ENCODE measurements at regions not wholly inside any gene's neighbourhood (a gene's known extent, or its start where the extent isn't known, plus 50 kb on each side); places are given as distances from the start of the nearest gene placed in this dataset.

DNA sequence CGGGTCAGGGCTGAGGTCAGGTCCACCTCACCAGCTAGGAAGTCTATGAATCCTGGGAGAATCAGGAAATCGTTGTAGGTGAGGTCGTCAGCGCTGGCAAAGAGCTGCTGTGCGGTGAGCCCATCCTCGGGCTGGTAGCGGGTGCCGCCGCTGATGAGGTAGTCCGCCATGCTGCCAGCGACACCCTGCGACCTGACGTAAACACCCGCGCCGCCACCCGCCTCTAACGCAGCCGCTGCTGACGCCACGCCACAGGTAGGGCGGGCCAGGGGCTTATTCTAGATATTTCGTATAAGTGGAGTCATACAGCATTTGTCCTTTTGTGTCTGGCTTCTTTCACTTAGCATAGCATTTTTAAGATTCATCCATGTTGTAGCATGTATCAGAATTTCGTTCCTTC, 220.2 kb upstream of the ATP6AP2 start:
- intact Hi-C loops (cut with DNase I; ENCODE audit: low total_unique reads) = no loop called here
- H3K4me1 ChIP-seq = no peaks in the 10 kb centered on the region
- 95% methylated on average over 24 of the region's 24 CpGs; no CpG with 5 or more reads in 1 of the 2 donors for WGBS, 2 donors (ENCODE audit: low coverage in 1 of 2)

DNA sequence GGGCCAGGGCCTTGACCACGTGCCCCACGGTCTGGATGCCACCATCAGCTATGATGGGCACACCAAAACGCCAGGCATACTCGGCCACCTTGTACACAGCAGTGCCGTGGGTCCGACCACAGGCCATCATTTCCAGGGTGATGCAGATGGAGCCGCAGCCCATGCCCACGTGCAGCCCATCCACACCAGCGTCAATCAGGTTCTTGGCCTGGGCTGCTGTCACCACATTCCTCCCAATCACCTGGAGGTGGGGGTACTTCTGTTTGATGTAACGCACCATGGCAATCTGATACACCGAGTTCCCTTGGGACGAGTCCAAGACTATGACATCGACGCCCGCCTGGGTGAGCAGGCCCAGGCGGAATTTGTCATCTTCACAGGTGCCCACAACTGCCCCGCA, 221.2 kb upstream of the ATP6AP2 start:
- Histone ChIP-seq H3K4me1 (no peaks in the 10 kb centered on the region), H3K36me3 (no peaks in the 10 kb centered on the region), H3K27me3 (no peaks in the 10 kb centered on the region), H3K27ac (no peak overlapping the region), H3K4me3 (no peak overlapping the region), H3K9me3 (no peaks in the 10 kb centered on the region)
- 89 to 100% methylated on average over 1 to 13 of the region's 17 CpGs for WGBS, 2 donors (ENCODE audit: low coverage in 1 of 2)
- no peak for TF ChIP-seq POLR2AphosphoS5 (IDR thresholded peaks at IDR 0.05)
- intact Hi-C loops (cut with DNase I; ENCODE audit: low total_unique reads) (no loop called here), in situ Hi-C loops (cut with MboI; ENCODE audit: low pct_ligation_motif_present in 1 of 4, low pct_unique_long_range_greater_than_20kb in 1 of 4, low sequenced_read_pairs in 3 of 4) (no loop called here)
- no peak for DNase-seq

More for the DNA sequence above, 220.2 kb upstream of the ATP6AP2 start:
- Histone ChIP-seq H3K27me3 (no peaks in the 10 kb centered on the region), H3K36me3 (no peaks in the 10 kb centered on the region), H3K4me3 (no peak overlapping the region), H3K9me3 (no peaks in the 10 kb centered on the region), H3K27ac (no peak overlapping the region)
- in situ Hi-C loops (cut with MboI; ENCODE audit: low pct_ligation_motif_present in 1 of 4, low pct_unique_long_range_greater_than_20kb in 1 of 4, low sequenced_read_pairs in 3 of 4) = no loop called here
- TF ChIP-seq POLR2A (IDR thresholded peaks at IDR 0.05) = no peak
- no peak for DNase-seq

DNA sequence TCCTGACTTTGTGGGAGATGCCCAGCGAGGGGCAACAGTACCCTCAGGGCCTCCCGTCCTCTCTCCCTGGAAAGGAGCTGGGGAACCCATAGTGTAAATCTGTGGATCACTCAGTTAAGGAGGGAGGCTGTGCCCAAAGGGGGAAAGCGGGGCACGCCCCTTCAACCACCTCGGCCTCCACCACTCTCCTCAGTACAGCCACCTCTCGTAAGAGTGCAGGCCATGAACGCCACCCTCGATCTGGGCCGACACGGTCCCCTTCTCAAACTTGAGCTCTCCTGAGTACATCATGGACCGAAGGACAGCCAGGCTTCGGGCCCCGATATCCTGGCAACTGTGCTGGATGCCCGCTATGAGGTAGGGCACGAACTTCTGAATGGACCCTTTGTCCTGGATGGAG, 221.8 kb upstream of the ATP6AP2 start:
- WGBS, 2 donors (ENCODE audit: low coverage in 1 of 2) = 92% methylated on average over 15 of the region's 15 CpGs; no CpG with 5 or more reads in 1 of the 2 donors
- no peaks in the 10 kb centered on the region for H3K4me1 ChIP-seq
- in situ Hi-C loops (cut with MboI; ENCODE audit: low pct_ligation_motif_present in 1 of 4, low pct_unique_long_range_greater_than_20kb in 1 of 4, low sequenced_read_pairs in 3 of 4) = no loop called here
- H3K27ac ChIP-seq = no peak overlapping the region
- H3K4me3 ChIP-seq = no peak overlapping the region
- TF ChIP-seq, protein P1, sequence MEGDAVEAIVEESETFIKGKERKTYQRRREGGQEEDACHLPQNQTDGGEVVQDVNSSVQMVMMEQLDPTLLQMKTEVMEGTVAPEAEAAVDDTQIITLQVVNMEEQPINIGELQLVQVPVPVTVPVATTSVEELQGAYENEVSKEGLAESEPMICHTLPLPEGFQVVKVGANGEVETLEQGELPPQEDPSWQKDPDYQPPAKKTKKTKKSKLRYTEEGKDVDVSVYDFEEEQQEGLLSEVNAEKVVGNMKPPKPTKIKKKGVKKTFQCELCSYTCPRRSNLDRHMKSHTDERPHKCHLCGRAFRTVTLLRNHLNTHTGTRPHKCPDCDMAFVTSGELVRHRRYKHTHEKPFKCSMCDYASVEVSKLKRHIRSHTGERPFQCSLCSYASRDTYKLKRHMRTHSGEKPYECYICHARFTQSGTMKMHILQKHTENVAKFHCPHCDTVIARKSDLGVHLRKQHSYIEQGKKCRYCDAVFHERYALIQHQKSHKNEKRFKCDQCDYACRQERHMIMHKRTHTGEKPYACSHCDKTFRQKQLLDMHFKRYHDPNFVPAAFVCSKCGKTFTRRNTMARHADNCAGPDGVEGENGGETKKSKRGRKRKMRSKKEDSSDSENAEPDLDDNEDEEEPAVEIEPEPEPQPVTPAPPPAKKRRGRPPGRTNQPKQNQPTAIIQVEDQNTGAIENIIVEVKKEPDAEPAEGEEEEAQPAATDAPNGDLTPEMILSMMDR (IDR thresholded peaks at IDR 0.05) = no peak
- TF ChIP-seq EP300 (IDR thresholded peaks at IDR 0.05; ENCODE audit: low read depth) = no peak
- no peak for TF ChIP-seq POLR2AphosphoS5 (IDR thresholded peaks at IDR 0.05)
- no peak for TF ChIP-seq POLR2A (IDR thresholded peaks at IDR 0.05)
- H3K9me3 ChIP-seq = no peaks in the 10 kb centered on the region
- no peak for DNase-seq
- H3K27me3 ChIP-seq = no peaks in the 10 kb centered on the region
- intact Hi-C loops (cut with DNase I; ENCODE audit: low total_unique reads) = no loop called here
- H3K36me3 ChIP-seq = no peaks in the 10 kb centered on the region

DNA sequence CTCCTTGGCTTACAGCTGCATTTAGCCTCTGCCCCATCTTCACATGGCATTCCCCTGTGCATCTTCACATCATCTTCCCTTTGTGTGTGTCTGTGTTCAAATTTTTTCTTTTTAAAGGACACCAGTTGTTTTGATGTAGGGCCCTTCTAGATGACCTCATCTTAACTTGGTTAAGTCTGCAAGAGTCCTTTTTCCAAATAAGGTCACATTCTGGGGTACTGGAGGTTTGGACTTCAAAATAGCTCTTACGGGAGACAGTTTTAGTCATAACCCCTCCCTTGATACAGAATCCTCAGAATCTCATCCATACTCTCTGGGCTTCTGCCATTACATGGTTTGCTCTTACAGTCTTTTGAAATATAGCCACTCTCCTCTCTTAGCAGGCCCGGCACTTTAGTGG, 231.5 kb upstream of the ATP6AP2 start:
- intact Hi-C loops (cut with DNase I; ENCODE audit: low total_unique reads) = no loop called here
- DNase-seq = no peak
- no peak for TF ChIP-seq EP300 (IDR thresholded peaks at IDR 0.05; ENCODE audit: low read depth)
- TF ChIP-seq POLR2A (IDR thresholded peaks at IDR 0.05) = no peak
- TF ChIP-seq POLR2AphosphoS5 (IDR thresholded peaks at IDR 0.05) = no peak
- TF ChIP-seq, protein P1 (IDR thresholded peaks at IDR 0.05) = no peak
- Histone ChIP-seq H3K9me3 (no peaks in the 10 kb centered on the region), H3K4me1 (no peaks in the 10 kb centered on the region), H3K27me3 (no peaks in the 10 kb centered on the region), H3K4me3 (no peak overlapping the region), H3K36me3 (no peaks in the 10 kb centered on the region), H3K27ac (no peak overlapping the region)
- WGBS, 2 donors (ENCODE audit: low coverage in 1 of 2) = 73% methylated on average over 2 of the region's 2 CpGs; no CpG with 5 or more reads in 1 of the 2 donors
- in situ Hi-C loops (cut with MboI; ENCODE audit: low pct_ligation_motif_present in 1 of 4, low pct_unique_long_range_greater_than_20kb in 1 of 4, low sequenced_read_pairs in 3 of 4) = no loop called here

DNA sequence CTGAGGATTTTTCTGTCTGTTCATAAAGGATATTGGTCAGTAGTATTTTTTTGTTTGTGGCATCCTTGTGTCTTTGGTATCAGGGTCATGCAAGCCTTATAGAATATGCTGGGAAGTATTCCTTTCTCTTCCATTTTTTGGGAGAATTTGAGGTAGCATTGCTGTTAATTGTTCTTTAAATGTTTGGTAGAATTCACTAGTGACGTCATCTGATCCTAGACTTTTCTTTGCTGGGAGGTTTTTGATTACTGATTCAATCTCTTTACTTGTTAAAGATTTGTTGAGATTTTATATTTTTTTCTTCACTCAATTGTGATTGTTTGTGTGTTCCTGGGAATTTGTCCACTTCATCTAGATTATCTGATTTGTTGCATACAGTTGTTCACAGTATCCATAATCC, 234.4 kb upstream of the ATP6AP2 start:
- Histone ChIP-seq H3K36me3 (no peaks in the 10 kb centered on the region), H3K4me3 (no peak overlapping the region), H3K4me1 (no peaks in the 10 kb centered on the region), H3K27ac (no peak overlapping the region), H3K27me3 (no peaks in the 10 kb centered on the region), H3K9me3 (no peaks in the 10 kb centered on the region)
- DNase-seq = no peak
- in situ Hi-C loops (cut with MboI; ENCODE audit: low pct_ligation_motif_present in 1 of 4, low pct_unique_long_range_greater_than_20kb in 1 of 4, low sequenced_read_pairs in 3 of 4) = no loop called here
- WGBS, 2 donors (ENCODE audit: low coverage in 1 of 2) = 63% methylated on average over 1 of the region's 1 CpG; no CpG with 5 or more reads in 1 of the 2 donors
- TF ChIP-seq POLR2AphosphoS5 (IDR thresholded peaks at IDR 0.05) (no peak), POLR2A (IDR thresholded peaks at IDR 0.05) (no peak), EP300 (IDR thresholded peaks at IDR 0.05; ENCODE audit: low read depth) (no peak)
- TF ChIP-seq, protein P1 (IDR thresholded peaks at IDR 0.05) = no peak
- intact Hi-C loops (cut with DNase I; ENCODE audit: low total_unique reads) = no loop called here

Measured in transverse colon (tissue), 4 donors.